NB4 (cell line): ENCODE measurements at regions not wholly inside any gene's neighbourhood (a gene's known extent, or its start where the extent isn't known, plus 50 kb on each side); places are given as distances from the start of the nearest gene placed in this dataset.

Source experiments
- MYC ChIP-seq: IDR thresholded peaks from 2 replicates; pipeline ENCODE4 v1.6.1; 2011; ENCODE audit warnings: low read depth, low read length
- TF ChIP-seq, protein P1 (sequence below): IDR thresholded peaks from one replicate; pipeline ENCODE4 v1.5.1; 2012; ENCODE audit warnings: low read depth, low read length

GRCh38 chr6:14720411-14721102 lies 525.3 kb upstream of the JARID2 start:
- TF ChIP-seq, protein P1, sequence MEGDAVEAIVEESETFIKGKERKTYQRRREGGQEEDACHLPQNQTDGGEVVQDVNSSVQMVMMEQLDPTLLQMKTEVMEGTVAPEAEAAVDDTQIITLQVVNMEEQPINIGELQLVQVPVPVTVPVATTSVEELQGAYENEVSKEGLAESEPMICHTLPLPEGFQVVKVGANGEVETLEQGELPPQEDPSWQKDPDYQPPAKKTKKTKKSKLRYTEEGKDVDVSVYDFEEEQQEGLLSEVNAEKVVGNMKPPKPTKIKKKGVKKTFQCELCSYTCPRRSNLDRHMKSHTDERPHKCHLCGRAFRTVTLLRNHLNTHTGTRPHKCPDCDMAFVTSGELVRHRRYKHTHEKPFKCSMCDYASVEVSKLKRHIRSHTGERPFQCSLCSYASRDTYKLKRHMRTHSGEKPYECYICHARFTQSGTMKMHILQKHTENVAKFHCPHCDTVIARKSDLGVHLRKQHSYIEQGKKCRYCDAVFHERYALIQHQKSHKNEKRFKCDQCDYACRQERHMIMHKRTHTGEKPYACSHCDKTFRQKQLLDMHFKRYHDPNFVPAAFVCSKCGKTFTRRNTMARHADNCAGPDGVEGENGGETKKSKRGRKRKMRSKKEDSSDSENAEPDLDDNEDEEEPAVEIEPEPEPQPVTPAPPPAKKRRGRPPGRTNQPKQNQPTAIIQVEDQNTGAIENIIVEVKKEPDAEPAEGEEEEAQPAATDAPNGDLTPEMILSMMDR, result no peak
- TF ChIP-seq MYC, result no peak
